Jurkat, Clone E6-1 (cell line): ENCODE measurements at regions not wholly inside any gene's neighbourhood (a gene's known extent, or its start where the extent isn't known, plus 50 kb on each side); places are given as distances from the start of the nearest gene placed in this dataset.
"Not testable (repeated sequence)": the region's sequence is repeated elsewhere in the genome, so short reads cannot be mapped to it uniquely, and the experiment has no call there.

ENCODE experiments used
- DNase-seq: peaks from one replicate; pipeline ENCODE4 v3.0.0-alpha.2; 2011; ENCODE audit warnings: low read depth, low spot score
- H3K4me3 ChIP-seq: 2 replicates; pipeline ENCODE4 v1.5.1; 2011; ENCODE audit warnings: mild to moderate bottlenecking, low read length, control low read depth, moderate library complexity

DNA sequence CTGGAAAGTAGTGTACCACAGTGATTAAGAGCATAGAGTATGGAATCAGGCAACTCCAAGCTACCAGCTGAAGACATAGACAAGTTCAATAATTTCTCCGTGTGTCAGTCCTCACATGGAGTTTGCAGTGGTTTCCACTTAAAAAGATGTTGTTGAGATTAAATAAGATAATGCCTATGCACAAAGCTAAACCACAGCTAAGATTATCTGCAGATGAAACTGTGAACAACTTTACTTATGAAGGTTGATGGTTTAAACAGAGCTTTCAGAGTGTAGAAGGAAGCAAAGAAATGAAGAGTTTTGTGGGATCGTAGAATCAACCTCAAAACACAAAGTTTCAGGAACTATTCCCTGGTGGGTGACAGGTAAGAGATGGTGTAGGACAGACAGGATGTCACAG lies 223.5 kb upstream of the IL12B start:
- H3K4me3 ChIP-seq, result no peak overlapping the region
- peak; percentile 30 for DNase-seq

- no peak overlapping the region for H3K4me3 ChIP-seq
- DNase-seq, result no peak
These were observed 224.8 kb upstream of the IL12B start for GRCh38 chr5:159555084-159555483.

- no peak overlapping the region for H3K4me3 ChIP-seq
- DNase-seq, result no peak
These were observed 229.1 kb upstream of the IL12B start for GRCh38 chr5:159559337-159559736.

DNA sequence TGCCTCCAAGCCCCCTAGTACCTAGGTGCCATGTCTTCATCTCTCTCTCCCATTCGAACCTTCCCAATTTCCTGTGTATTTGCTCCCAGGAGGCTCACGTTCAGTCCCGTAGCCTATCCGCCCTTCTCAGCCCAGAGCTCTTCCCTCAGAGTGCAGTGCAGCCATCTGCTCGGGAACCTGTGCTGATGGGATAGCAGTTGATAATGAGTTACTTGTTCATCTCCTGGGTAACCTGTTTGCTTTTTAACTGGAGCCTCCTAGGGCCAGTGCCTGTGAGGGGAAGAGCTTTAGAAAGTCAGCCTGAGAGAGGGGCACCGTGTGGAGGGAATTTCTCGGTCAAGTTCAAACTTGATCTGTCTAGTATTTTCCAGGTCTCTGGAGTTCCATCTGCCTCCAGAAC lies 229.8 kb upstream of the IL12B start:
- no peak overlapping the region for H3K4me3 ChIP-seq
- DNase-seq, result no peak

DNA sequence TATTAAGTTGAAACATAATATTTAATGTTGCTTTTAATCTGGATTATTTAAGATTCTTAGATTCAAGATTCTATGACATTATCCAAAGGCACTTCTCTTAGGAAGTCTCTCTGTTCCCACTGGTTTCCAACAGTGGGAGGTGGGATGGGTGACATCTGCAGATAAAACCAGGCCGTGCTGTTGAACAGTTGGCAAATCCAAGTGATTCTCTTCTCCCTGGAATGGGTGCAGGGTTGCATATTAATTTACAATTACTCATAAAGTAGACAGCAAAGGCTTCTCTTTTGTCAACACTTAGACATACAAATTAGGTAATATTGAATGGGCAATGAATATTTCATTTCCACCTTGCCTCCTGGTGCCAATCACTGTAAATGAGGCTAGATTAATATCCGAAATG lies 233.7 kb upstream of the IL12B start:
- no peak for DNase-seq
- H3K4me3 ChIP-seq, result no peak overlapping the region

DNA sequence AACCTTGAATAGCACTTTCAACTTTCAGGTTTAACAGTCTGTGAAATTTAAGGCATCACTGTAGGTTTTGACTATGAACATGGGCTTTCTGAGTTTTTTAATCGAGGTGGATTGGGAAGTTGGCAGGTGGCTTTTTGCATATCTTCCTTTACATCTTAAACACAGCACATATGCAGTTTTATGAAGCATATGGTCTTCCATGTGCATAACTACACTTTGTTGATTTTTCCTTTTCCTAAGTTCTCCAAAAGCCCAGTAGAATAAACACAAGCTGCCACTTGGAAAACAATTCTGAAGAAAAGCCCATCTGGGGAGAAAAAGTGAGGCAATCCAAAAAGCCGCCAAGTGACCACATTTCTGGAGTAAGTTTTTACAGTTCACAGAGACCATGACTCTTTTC lies 236.5 kb upstream of the IL12B start:
- no peak for DNase-seq
- H3K4me3 ChIP-seq, result no peak overlapping the region

DNA sequence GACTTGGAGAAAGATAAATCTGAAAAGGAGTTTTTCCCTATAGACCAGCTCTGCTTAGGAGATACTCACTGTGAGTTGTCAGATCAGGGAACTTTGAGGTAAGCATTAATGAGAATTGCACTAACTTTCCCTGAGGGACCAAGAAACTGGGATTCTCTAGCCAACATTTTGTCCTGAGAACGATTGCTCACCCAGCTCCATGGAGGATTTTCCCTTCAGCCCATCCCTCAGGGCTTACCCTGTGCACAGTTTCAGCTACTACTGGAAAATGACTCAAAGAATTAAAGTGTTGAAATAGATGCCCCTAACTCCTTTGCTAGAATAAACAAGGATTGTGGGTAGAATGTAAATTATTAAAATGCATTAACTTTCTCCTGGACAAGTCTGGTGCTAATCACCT lies 237.2 kb upstream of the IL12B start:
- no peak overlapping the region for H3K4me3 ChIP-seq
- no peak for DNase-seq

GRCh38 chr5:159571501-159572244 lies 241.4 kb upstream of the IL12B start:
- no peak for DNase-seq
- H3K4me3 ChIP-seq, result no peak overlapping the region

DNA sequence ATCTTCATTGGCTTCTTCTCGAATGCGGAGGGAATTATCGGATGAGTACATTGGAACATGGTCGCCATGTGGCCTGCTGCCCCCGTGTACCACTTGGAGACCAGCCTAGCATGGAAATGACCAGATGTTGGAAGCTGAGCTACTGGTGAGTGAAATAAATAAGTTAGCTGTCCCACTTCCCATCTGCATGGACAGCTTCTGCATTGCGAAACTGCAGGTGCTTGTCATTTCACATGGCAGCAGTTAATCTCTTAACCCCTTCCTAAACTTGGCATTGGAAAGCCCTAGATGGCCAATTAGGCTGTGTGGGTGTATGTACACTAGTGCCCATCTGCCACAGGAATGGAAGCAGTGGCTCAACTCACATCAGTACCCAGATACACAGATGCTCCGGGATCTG lies 246.6 kb upstream of the IL12B start:
- H3K4me3 ChIP-seq, result no peak overlapping the region
- no peak for DNase-seq

DNA sequence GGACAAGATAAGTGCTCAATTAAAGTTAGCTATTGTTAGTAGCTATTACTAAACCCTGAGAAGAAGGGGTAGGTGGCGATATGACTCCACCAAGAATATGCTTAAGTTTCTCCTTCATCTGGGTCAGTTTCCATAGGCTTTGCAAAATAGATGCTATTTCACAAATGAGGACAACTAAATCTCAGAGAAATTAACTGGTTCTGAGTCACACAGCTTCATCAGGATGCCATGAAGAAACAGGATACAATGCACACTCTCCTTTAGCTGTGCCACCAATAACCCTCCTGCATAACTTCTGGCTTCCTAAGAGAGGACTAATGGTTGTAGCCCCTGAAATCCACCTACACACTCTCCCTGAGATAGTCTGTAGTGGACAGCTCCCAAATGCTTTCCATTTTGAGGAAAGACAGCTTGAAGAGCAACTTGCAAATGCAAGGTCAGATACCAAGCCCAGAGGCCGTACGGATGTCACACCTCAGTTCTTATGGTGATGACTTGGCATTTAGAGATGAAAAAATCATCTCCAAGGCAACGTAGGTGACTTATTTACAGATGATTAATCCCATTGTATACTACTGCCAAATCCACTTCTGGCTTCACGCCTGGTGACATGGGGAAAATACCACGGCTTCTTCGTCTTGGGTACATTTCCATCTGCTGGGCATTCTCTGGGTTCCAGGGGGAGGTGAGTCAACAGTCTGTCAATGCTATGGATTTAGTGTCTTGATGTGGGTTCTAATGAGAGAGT lies 251.4 kb upstream of the IL12B start:
- DNase-seq, result no peak
- no peak overlapping the region for H3K4me3 ChIP-seq

DNA sequence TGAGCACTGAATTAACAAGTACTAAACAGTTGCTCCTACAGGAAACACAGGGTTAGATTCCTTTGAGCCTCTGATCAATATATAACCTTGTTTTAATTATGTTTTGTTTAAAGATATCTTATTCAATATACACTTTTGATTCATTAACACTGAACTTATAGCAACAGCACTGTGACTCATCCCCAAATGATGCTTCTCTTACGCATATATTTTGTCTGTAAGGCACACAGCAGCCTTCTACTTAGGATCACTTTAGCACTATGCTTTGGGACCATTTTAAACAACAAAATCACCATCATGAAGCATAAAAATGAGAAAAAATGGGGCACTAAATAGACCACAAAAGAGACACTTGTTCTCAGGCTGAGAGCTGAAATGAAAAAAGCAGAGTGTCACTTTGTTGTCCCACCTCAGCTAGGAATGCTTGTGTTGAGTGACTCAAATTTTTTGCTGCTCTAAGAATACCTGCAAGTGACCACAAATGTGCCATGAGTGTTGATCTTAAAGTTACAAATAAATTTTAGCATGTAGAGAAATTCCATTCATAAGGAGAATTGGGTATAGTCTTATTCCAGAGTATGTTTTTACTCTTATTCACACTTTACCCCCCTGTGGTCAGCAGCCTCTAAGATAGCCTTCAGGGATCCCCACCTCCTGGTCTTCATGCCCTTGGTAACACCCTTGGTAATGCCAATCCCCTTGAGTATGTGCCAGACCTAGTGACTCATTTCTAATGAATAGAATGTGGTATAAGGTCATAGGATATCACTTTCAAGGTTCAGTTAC lies 252.7 kb upstream of the IL12B start:
- no peak for DNase-seq
- no peak overlapping the region for H3K4me3 ChIP-seq

DNA sequence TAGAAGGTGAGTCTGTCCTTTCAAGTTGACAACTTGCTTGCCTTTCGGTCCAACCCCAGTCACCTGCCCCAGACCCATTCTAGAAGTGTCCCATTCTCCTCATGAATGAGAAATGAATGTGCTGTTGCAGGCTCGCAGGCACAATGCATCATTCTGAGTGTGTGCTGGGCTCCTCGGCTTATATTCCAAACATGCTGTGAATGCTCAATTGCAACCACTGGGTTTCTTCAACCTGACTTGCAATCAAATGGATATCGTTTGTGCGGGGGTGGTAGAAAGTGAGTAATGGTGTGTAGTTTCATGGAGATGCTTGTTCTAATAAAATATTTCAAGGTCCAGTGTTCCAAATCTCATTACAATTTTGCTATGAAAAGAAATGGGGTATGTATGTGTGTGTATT lies 256.6 kb upstream of the IL12B start:
- DNase-seq, result no peak
- no peak overlapping the region for H3K4me3 ChIP-seq

- no peak for DNase-seq
- no peak overlapping the region for H3K4me3 ChIP-seq
These were observed 258.7 kb upstream of the IL12B start for GRCh38 chr5:159588941-159589340.

- H3K4me3 ChIP-seq, result no peak overlapping the region
- no peak for DNase-seq
These were observed 263.3 kb upstream of the IL12B start for GRCh38 chr5:159593518-159594073.

DNA sequence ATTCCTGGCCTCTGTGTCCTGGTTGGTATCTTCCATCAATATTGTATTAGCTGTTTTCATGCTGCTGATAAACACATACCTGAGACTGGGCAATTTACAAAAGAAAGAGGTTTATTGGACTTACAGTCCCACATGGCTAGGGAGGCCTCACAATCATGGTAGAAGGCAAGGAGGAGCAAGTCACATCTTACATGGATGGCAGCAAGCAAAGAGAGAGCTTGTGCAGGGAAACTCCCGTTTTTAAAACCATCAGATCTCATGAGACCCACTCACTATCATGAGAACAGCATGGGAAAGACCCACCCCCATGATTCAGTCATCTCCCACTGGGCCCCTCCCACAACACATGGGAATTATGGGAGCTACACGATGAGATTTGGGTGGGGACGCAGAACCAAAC lies 265.3 kb upstream of the IL12B start:
- not testable (repeated sequence) for H3K4me3 ChIP-seq, DNase-seq

DNA sequence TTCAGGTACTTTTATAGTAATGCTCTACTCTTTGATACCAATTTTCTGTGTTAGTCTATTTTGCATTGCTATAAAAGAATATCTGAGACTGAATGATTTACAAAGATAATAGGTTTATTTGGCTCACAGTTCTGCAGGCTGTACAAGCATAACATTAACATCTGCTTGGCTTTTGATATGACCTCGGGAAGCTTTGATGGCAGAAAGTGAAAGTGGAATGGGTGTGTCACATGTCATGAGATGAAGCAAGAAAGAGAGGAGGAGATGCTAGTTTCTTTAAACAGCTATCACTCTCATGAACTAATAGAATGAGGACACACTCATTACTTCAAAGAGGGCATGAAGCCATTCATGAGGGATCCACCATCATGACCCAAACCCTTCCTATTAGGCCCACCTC lies 270.9 kb upstream of the IL12B start:
- no peak for DNase-seq
- H3K4me3 ChIP-seq, result no peak overlapping the region

DNA sequence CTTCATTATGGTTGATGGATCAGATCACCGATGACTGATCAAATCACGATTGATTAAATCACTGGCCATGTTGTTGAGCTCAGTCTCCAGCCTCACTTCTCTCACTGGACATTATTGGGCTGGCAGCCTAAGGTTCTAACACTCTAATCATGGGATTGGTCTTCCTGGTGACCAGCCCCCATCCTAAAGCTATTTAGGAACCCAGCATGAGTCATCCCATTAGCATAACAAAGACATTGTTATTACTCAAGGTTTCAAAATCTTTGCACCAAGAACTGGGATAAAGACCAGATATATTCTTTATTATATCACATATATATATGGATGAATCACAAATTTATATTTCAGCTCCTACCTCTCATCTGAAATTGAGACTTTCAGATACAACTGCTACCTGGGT lies 272.1 kb upstream of the IL12B start:
- H3K4me3 ChIP-seq, result no peak overlapping the region
- DNase-seq, result no peak

GRCh38 chr5:159605585-159605984 lies 275.3 kb upstream of the IL12B start:
- H3K4me3 ChIP-seq, result no peak overlapping the region

DNA sequence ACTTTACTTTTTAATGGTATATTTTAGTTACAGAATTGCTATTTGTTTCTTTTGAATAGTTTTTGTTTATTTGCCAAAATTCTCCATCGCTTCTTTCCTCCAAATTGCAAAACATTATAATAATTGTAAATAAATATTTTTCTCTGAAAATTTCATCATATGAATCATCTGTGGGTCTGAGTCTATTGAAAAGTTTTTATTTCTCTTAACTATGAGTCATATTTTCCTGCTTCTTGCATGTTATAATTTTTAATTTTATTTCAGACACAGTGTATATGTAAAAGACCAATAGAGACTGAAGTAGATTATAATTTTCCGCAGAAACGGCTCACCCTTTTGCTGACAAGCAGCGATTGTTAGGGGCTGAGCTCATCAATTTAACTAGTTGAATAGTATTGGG lies 279.1 kb upstream of the IL12B start:
- H3K4me3 ChIP-seq, result no peak overlapping the region
- no peak for DNase-seq

More at GRCh38 chr5:159605585-159605984, 275.3 kb upstream of the IL12B start:
- DNase-seq, result no peak
